ENCODE measurements at regions not wholly inside any gene's neighbourhood (a gene's known extent, or its start where the extent isn't known, plus 50 kb on each side); places are given as distances from the start of the nearest gene placed in this dataset.
"Not testable (repeated sequence)": the region's sequence is repeated elsewhere in the genome, so short reads cannot be mapped to it uniquely, and the experiment has no call there.

GRCh38 chr14:40679256-40679655 is 927.4 kb upstream of the LRFN5 start:
- DNase-seq = no peak

DNA sequence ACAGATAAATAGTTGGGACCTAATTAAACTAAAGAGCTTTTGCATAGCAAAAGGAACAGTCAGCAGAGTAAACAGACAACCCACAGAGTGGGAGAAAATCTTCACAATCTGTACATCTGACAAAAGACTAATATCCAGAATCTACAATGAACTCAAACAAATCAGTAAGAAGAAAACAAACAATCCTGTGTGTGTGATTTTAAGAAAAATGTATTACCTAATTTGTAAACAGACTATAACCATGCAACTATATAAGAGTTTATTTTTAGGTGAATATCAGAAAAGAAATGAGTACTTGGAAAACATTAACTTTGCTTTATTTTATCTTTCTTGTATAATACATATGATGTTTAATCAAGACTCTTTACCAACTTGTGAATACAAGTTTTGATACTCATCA is 929.5 kb upstream of the LRFN5 start:
- DNase-seq = not testable (repeated sequence)

DNA sequence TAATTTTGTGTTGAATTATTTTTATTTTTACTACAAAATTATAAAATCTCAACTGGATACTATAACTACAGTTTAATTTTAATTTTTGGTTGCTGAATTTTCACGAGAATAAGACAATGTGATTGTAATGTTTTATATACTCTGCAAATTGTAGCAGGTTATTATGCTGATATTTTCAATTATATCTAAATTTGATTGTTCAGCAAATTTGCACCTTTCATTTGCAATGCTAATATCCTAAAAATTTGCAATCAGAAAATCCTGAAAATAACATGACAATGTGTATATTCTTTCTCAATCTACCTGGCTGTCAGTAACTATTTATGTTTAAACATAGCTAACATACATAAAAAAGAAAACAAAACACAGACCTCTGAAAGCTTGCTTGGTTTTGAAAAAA is 932.2 kb upstream of the LRFN5 start:
- no peak for DNase-seq

GRCh38 chr14:40656311-40656710 is 950.4 kb upstream of the LRFN5 start:
- peak; percentile 9 for DNase-seq

GRCh38 chr14:40652089-40652691 is 954.5 kb upstream of the LRFN5 start:
- DNase-seq = no peak

- no peak for DNase-seq
Measured at GRCh38 chr14:40630471-40630870, 976.2 kb upstream of the LRFN5 start.

GRCh38 chr14:40629551-40630137 is 977.0 kb upstream of the LRFN5 start:
- not testable (repeated sequence) for DNase-seq

DNA sequence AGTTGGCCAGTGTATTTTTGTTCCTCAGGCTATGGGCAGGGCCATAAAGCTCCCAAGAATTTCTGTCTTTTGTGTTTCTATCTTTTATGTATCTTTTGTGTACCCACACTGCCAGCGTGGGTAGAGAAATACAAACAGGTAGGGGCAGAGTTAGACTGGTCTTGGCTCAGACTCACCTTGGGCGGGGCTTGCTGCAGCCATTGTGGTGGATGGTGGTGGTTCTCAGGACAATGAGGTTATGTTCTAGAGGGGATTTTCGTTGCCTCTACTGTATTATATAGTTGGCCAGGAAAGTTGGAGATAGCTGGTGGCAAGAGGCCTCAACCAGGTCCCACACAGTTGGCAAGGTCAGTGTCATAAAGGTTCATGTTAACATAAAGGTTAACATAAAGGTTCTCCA is 977.5 kb upstream of the LRFN5 start:
- no peak for DNase-seq

GRCh38 chr14:40623643-40624042 is 983.0 kb upstream of the LRFN5 start:
- DNase-seq = no peak

DNA sequence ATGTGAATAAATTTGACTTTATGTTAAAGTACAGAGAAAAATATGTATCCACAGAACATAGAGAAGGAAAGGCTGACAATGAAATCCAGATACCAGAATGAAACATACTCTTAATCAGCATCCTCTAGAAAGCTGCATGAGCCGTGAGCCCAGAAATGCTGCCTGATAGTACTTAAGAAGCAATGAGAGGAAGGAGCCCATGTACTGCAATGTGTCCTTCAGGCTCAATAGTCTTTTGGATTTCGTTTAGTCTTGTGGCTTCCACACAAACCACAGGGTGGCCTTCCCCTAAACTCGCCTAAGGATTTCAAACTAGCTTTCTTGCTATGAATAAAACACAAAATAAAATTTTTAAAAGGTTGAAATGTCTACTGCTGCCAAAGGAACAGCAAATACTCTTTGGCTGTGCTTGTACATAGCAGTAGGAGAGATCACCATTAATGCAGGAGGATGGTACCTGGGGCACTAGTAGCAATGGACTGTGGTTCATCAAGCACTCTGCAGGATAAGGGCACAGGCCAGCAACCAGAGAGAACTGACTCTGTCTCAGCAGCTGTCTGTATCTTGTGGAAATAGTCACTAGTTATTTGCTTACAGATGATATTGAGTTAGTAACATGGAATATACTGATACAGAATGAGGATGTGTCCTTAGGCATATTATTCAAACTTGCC is 988.3 kb upstream of the LRFN5 start:
- DNase-seq = no peak

DNA sequence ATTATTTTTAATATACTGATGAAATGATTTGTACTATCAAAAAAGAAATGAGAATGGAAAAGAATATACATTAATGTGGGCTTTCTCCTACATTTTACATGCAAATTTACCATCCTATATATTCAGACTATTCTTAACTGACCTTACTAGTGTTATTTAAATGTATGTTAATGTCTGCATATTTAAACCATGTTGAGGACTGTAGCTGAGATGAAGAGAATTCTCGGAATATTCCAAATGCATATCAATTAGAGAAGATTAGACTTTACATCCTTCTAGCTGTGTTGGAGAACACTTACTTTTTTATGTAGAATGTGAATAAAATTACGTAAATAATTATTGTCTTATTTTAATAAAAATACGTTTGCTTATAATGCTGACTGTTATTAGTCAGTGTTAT is 990.1 kb upstream of the LRFN5 start:
- no peak for DNase-seq

- DNase-seq = no peak
Measured at GRCh38 chr14:40601063-40601462, 1005.6 kb upstream of the LRFN5 start.

- DNase-seq = no peak
Measured at GRCh38 chr14:40599725-40600124, 1007.0 kb upstream of the LRFN5 start.

- no peak for DNase-seq
Measured at GRCh38 chr14:40581264-40581663, 1025.4 kb upstream of the LRFN5 start.

- no peak for DNase-seq
Measured at GRCh38 chr14:40576880-40577478, 1029.7 kb upstream of the LRFN5 start.

- no peak for DNase-seq
Measured at GRCh38 chr14:40574780-40575179, 1031.9 kb upstream of the LRFN5 start.

DNA sequence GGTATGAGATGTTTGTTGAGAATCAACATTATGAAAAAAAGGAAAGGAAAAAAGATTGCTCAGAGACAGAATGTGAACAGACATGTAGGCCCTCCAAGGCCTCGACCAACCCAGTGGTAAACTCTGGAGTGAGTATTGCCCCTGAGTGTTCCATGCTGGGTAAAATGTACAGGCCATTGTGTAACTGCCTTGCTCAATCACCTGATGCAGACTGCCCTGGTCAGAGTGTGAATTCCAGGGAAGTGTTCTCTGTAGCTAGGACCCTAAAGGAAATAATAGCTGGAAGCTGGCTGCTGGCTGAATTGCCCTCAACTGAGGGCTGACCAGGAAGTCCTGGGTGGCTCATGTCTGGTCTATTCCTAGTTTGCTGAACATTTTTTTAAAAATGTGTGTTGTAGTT is 1081.4 kb upstream of the LRFN5 start:
- no peak for DNase-seq

DNA sequence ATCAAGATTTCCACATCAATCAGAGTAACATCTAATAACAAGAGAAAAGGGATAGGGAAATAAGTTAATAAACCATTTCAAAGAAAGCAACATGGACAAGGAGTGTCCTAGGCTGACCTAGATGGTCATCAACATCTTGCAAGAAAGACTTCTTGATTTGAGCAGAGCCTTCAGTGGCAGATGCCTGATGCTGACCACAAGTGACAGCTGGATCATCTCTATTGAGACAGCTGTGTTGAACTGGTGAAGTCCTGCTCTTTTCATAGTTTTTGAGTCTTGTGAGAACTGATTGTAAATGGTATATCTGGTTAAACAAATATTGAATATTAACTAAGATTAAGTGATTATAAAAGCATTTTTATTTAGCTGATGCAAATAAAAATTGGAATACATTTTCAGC is 1083.6 kb upstream of the LRFN5 start:
- DNase-seq = no peak

- DNase-seq = no peak
Measured at GRCh38 chr14:40494483-40494882, 1062.2 kb upstream of the FBXO33 start.

DNA sequence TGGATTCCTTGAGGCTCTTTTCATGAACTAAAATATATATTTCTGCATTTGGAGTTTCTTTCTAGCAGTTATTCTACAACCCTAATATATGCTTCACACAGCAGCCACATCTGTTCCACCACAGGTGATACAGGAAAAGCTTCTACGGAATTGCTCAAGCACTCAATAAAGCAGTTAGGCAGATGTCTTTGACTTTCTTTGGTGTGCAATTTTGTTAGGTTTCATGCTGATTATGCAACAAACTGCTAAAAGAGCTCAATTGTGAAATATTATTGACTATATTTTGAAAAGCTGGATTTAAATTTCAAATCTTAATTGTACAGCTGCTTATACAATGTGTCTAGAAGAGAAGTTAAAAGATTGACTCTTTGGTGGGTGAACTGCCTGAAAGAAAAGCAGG is 1055.6 kb upstream of the FBXO33 start:
- DNase-seq = no peak

DNA sequence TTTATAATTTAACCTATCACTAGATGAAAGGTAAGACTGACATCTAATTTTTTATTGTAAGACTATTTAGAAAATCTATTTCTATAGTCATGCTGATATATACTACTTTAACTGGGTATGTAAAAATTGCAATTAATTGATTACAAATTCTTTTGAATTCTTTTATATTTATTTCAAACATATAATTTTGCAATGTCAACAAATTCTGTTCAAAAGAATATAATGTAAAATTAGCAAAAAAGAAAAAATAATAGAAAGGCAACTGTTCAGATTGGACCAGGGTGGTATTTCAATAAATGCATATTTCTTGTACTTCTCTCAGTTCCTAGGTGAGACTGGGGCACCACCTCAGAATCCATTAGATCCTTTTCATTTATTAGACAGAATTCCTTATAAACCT is 1053.5 kb upstream of the FBXO33 start:
- no peak for DNase-seq

DNA sequence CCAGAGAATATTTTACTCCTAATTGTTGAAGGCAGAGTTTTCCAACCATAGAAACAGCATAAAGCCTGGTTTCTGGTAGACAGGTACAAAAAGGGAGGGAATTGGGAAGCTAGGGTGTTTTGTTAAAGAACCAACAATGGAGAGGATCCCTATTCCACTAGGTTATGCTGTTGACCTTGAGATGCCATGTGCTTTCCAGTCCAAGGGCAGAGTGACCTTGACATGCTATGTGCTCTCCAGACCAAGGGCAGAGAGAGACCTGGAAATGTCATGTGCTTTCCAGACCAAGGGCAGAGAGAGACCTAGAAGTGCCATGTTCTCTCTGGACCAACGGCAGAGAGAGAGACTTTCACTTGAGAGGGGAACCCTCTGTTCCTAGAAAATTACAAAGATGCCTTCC is 1043.8 kb upstream of the FBXO33 start:
- DNase-seq = no peak

DNA sequence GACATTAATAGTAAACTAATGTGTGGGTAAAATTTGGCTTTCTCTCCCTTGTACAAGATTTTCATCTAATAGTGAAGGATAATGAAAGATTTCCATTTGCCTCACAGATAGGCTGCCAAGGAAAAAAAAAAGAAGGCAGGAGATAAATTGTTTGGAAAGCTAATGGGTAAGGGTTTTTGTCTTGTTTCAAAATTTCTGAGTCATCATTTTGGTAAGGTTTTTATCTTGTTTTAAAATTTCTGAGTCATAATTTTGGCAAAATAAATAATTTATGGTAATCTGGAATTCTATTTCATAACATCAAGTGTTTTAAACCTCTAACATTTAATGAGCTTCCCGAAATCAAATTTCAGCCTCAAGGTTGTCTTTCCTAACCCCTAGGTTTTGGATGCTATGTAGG is 1035.7 kb upstream of the FBXO33 start:
- DNase-seq = no peak

DNA sequence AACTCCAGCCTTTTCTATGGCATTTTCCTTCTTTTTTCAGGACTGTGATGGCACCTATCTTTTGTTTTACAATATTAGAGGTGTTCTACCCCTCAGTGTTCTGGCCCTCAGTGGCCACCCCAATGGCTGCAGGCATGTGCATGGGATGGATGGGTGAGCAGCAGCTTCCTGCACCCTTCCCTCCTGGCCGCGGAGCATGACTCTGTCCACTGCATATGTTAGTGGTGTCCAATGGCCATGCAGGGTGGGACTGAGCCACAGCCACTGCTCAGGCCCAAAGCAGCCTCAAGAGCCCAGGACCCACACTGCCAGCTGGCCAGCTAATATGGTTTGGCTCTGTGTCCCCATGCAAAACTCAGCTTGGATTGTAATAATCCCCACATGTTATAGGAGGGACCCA is 1032.3 kb upstream of the FBXO33 start:
- no peak for DNase-seq

Data from NCI-H774 (cell line).